ENCODE measurements at regions not wholly inside any gene's neighbourhood (a gene's known extent, or its start where the extent isn't known, plus 50 kb on each side); places are given as distances from the start of the nearest gene placed in this dataset.

DNA sequence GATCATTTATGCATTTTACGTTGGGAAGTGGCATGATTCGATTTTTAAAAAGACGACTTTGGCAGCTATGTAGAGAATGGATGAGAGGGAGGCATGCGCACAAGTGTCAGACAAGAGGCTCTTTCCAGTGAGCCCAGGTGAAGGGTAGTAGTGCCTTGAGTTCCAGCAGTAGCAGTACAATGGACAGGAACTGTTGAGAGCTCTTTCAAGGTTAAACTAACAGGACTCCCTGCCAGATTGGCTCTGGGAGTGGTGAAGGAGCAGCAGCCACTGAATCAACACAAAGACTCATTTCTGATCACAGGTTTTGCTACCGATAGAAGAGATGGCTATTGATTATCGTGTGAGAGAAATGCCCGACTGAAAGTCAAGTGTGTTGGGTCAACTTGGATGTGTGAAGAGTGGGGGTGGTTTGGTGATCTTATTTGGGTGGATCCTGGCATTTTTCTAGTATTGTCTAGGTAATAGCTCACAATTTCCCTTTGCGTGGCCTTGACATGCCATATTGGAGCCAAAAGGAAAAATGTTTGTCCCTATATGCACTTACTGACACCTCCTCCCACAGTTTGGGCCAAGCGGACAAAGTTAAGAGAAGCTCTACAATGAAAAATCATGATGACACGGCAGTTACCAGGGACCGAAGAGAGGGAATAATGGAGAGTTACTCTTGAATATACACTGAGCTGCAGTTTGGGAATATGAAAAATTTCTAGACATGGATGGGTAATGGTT, 81.6 kb upstream of the MDFIC2 start:
- no peak for DNase-seq (ENCODE audit: low read depth in 2 of 2, low spot score in 1 of 2)

DNA sequence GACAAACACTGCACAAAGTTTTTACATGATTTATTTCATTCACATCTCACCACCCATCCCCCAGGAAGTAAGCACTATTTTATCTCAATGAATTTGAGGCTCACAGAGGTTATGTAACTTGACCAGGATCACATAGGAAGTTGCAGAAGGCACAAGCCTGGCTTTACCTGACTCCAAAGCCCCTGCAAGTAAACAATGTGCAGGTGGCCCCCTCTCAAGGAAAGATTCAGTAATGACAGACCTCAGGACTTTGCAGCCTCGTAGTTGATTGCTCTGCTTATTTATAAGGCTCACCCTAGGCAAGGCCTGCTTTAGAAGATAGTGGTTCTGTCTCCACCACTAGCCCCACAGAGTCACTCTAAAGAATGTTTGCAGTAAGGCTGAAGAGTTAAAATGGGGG, 79.8 kb upstream of the MDFIC2 start:
- DNase-seq (ENCODE audit: low read depth in 2 of 2, low spot score in 1 of 2): no peak

DNA sequence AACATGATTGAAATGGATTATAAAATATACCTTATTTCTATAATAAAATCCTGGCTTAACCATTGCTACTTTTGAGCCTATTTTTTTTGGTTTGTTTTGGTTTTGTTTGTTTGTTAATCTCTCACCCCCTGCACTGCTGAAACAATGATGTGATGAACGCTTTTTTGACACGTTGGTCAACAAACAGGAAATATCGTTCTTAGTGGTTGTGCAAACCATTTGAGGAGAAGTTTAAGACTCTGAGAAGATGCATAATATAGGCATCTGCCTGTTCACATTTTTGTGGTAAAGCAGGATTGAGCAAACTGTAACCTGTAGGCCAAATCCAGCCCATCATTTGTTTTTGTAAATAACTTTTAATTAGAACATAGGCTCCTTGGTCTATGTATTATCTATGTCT, 75.5 kb upstream of the MDFIC2 start:
- DNase-seq (ENCODE audit: low read depth in 2 of 2, low spot score in 1 of 2): no peak

DNA sequence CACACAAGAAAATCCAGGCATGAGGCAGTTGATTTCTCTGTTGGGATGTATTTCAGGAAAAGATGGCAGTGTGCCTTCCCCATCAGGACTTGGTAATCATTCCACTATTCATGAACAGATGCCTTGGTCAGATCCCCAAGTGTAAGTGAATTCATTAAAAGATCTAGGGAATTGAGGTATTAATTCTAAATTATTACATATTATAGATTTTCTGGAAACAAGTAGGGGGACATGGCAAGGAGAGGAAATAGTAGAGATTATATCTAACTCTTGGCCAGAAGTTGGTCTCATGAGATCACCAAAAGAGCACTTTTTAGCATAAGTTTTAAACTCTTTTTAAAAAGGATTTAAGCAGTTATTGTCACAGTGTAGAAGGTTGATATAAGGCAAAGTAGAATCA, 74.4 kb upstream of the MDFIC2 start:
- no peak for DNase-seq (ENCODE audit: low read depth in 2 of 2, low spot score in 1 of 2)

DNA sequence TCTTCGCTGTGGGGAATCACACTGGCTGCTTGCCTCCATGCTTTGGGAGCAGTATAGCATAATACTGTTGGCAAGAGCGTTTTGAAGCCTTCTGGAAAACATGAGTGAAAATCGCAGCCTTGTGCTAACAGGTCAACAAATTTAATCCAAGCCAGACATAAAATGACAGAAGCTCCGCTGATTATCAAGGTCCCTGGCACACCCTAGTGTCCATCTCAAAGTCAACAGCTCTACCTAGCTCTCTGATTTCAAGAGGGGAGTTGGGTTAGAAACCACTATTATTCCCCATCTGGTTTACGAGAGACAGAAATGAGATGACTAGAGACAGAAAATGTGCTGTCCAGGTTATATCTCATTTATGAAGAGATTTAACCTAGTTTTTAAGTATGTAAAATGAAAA, 73.6 kb upstream of the MDFIC2 start:
- no peak for DNase-seq (ENCODE audit: low read depth in 2 of 2, low spot score in 1 of 2)

DNA sequence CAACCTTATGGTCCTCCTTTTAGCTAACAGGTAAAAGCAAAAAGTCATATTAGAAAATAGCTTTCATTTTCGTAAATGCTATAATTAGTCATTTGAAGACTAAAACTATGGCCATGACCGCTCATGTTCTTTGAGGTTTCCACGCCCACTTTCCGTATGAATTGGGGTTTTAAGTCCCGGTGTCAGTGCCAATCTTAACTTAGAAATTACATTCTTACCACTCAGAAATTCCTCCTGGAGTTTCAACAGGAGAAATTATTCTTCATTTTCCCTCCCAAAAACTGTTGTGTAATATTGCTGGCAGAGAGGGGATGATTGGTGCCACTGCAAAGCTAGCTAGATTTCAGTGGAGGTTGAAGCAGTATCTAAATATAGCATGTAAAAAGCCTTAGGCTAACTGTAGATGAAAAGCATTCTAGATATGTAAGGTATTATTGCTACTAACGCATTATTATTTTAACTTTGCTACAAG, 71.0 kb upstream of the MDFIC2 start:
- DNase-seq (ENCODE audit: low read depth in 2 of 2, low spot score in 1 of 2): no peak

DNA sequence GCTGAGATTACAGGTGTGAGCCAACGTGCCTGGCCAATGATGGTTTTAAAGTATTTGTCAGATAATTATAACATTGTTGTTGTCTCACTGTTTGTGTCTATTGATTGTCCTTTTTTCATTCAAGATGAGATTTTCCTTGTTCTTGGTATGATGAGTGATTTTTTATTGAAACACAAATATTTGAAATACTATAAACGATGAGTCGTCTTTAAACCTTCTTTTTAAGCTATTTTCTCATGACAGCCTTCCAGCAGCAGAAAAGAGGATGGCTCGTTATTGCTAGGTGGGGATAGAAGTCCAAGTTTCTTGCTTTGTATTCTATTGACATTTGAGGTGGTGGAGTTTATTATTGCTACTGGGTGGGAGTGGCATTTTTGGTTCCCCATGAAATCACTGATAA, 61.7 kb upstream of the MDFIC2 start:
- DNase-seq (ENCODE audit: low read depth in 2 of 2, low spot score in 1 of 2): no peak
